HG02610 (cell line): ENCODE measurements at regions not wholly inside any gene's neighbourhood (a gene's known extent, or its start where the extent isn't known, plus 50 kb on each side); places are given as distances from the start of the nearest gene placed in this dataset.

ENCODE experiments used
- ATAC-seq: cut with Tn5 transposase; IDR thresholded peaks from one replicate; pipeline ENCODE4 v1.9.1; 2021; ENCODE audit warnings: mild to moderate bottlenecking, moderate library complexity; ENCODE audit not compliant: unreplicated experiment

DNA sequence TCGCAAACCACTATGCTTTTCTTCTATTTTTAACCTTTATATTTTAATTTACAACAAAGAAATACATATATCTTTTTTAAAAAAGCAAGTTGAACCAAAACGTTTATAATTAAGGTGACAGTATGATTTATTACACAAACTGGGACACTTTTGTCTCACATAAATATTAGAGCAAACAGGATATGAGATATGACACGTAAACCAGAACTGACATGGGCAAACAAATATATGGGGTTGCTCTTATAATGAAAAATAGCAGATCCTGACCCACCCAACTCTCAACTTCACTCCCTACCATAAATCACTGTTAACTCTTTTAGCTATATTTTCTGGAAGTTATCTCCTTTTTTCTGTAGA lies 177.0 kb upstream of the EDNRA start:
- ATAC-seq = no peak

DNA sequence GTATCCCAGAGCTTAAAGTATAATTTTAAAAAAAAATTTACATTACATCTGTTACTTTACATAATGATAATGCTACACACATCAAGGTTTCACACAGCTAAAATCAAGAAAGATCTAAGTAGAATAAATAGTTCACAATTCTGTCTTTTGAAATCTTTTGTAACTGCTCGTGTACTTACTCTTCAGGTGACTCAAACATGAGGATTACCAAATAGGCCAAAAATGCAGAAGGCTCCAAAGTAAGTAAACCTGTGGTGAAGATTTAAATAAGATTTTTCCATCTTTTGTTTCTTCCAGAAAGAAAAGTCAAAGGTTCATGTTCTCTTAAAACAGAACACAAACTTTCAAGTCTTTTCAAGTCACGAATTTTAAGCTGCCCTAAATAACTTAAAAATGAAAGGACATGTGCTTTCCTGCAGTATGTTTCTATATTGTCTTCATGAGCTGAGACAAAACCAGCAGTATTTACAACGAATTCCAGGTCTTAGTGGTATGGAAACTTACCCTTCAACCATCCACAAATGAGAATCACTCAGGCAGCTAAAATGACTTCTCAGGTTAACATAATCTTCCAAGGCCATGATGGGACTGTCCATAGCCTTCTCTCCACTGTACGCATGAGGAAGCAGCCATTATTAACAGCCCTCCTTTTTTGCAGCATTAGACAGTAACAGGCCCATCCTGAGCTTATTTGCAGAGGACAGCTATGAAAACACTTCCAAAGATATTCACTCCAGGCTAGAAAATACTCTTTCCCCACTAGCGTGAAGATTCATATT lies 172.8 kb upstream of the EDNRA start:
- no peak for ATAC-seq

DNA sequence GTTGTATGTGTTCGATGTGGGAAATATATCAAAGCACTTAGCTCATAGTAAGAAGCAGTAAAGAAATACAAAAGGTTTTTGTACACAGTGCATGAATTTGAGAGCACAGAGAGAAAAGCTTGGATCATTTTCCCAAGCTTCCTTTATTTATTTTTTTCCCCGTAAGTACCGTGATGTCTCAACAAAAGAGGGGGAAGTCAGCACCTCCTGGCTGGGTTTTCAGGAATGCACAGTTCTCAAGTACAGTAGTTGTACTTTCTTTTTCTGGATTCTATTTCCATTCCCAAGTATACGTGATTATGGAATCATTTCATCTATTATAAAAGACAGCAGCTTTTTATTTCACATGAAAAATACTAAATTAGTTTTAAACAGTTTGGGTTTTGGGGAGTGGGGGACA lies 171.5 kb upstream of the EDNRA start:
- ATAC-seq = no peak

DNA sequence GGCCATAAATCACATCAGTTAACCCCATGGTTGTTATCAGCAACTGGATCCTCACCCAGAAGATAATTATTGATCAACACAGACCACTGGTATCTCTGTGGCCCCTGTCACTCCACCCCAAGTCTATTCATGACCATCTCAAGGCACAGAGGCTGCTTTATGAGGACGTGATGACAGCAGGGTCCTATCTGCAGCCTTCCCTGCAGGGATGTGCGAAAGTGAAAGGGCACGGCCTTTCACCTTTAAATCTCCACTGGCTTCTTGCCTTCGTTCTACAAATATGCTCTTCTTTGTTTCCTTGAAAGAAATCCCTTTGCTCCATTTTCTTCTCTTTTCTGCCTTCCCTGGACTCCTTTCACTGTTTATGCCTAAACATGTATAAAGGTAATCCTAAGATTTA lies 170.6 kb upstream of the EDNRA start:
- no peak for ATAC-seq

DNA sequence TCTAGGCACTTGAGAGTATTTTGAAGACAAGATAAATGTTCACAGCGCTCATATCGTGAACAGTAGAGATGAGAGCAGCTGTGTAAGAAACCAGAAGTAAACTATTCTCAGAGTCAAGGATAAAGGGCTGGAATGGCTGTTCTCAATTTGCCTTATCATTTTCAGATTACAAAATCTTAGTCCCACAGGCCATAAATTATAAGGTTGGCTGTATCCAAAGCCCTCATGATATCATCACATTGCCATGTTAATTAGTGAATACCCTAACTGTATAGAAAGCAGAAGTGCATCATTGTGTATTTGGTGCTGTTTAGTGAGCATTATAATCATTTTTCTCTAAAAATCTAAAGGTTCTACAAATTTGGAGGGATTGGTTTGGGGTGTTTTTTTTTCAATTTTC lies 168.9 kb upstream of the EDNRA start:
- ATAC-seq = no peak

DNA sequence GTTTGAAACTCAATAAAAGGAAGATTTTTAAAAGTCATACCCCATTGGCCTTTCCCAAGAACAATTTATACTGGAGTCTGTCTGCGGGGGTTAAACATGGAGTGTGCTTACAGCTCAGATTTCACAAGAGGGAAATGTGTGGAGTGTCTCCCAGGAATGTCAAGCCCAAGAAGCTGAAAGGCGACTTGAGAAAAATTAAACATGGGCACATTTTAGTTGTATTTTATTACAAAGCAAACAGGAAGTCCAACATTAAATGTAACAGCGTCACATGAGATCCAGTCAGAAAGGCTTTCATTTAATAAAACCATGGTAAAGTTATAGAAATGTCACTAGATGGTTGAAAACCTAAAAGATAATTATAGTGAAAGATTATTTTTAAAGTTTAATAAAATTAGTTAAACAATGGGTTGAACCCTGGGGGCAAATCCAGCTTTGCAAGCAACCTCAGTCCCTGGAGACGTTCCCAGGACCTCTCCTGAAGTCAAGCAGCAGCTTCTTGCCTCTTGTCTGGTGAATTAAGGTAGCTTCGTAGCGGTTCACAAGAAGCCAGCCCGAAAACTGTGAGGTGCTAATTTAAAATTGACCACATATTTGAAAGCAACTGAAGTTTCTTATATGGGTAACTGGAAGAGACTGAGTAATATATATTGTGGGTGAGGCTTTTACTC lies 168.4 kb upstream of the EDNRA start:
- no peak for ATAC-seq

DNA sequence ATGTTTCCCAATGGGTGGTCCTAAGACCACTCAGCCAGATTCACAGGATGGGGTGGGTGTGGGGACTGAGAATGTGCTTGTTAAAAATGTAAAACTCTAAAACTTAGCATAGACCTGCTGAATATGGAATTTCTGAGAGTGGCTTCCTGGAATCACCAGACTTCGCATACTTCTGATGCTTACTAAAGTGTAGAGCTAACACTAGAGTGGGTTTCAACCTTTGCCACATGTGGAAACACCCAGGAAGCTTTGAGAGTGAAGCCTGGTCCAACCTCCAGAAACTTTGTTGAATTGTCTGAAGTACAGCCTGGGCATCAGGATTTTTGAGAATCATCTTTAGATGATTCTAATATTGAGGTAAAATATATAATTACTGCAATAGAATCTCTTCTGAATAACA lies 167.8 kb upstream of the EDNRA start:
- no peak for ATAC-seq

DNA sequence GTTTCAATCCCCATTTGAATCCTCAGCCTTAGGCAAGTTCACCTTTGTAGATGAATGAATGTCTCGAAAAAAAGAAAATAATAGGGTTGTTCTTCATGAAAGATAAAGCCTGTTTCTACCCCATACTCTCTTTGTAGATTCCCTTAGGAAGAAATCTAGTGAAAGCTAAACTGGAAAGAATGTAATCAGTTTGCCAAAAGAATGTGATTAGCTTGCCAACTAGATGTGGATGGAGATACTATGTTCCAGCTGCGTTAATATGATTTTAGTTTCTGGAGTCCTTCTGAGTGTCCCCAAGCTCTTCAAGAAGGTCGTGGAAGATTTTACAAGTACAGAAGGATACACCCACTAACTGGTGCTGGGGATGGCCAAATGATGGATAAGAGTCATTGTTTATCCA lies 162.3 kb upstream of the EDNRA start:
- no peak for ATAC-seq

DNA sequence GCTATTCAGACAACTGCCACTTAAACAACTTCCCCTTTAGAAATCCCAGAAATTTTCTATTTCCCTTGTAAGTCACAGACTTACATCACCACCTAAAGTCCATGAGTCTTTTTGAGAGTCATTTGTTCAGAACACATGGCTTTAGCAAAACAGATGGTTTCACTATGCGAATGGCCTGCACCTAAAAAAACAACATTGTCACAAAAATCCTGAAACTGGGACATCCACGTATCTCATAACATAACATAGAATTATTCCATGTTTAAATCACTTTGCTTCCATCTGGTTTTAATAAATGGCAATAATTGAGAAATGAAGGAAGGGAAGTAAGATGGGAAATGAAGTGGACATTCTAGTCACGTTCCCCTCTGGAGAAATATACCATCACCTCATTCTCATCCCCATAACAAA lies 155.3 kb upstream of the EDNRA start:
- no peak for ATAC-seq

DNA sequence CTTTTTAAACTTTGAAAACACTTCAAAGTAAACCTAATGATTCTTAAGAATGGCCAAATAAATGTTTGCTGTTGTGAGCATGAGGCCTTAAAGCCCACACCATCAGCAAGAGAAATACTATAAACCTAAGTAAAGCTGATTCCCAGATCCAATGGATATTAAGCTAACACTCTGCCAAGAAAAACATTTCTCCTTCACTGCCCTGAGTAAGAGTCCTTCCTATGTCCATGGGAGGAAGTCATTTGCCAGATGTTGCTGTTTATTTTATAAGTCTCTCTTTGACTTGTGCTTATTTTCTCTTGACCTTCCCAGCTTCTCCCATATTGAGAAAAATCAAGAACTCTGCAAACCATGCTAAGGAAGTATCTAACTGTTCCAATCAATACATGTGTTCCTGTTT lies 154.3 kb upstream of the EDNRA start:
- no peak for ATAC-seq

DNA sequence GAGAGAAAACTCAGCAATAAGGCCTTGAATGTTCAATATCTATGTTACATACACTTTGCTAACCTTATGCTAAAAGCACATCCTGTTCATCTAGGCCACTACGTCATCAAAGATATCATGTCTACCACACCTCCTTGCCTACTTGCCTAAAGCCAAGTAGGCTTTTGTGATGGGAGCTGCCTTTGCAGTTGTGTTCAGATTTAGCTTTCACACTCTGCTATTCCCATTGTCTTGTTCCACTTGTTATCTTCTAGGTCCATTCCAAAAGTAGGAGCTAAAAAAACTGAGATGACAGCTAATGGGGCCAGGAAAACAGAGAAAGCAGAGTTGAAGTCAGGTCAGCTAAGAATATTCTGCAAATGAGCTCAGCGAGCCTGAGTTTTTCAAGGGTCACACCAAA lies 153.6 kb upstream of the EDNRA start:
- ATAC-seq = no peak

DNA sequence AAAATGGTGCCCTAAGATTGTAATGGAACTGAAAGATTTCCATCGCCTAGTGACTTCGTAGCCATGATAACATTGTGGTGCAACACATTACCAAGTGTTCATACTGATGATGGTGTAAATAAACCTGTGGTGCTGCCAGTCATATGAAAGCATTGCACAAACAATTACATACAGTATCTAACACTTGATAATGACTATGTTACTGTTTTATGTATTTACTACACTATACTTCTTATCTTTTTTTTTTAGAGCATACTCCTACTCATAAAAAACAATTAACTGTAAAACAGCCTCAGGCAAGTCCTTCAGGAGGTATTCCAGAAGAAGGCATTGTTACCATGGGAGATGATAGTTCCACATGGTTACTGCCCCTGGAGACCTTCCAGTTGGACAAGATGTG lies 152.7 kb upstream of the EDNRA start:
- ATAC-seq = no peak

DNA sequence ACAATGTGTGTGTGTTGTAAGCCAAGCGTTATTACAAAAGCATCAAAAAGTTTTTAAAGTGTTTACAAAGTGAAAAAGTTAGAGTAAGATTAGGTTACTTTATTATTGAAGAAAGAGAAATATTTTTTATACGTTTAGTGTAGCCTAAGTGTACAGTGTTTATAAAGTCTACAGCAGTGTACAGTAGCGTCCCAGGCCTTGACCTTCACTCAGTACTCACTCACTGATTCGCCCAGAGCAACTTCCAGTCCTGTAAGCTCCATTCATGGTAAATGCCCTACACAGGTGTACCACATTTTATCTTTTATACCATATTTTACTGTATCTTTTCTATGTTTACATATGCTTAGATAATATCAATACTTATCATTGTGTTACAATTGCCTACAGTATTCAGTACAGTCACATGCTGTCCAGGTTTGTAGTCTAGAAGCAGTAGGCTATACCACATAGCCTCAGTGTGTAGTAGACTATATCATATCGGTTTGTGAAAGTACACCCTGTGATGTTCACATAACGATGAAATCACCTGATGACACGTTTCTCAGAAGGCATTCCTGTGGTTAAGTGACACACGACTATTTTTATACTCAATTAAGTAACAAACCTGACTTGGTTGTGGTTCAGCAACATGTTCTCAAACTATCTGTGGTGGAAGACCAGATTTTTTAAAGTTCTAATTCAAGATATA lies 152.0 kb upstream of the EDNRA start:
- no peak for ATAC-seq

DNA sequence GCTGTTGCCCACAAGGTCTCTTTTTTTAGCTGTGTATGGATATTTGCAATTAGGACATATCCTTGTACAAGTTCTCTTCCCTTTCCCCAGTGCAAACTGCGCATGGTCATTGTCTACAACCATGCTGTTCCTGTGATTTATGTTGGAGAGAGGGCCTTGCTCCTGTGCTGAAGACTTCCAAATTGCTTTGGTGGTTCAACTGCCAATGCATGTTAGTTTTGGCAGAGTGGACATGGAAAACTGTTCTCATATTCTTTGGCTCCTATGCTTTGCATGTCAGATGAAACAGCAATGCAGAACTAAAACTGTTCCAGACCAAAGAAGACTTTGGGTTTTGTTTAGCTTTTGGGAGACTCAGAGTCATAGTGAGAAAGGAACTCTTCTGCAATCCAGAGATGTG lies 148.8 kb upstream of the EDNRA start:
- no peak for ATAC-seq

DNA sequence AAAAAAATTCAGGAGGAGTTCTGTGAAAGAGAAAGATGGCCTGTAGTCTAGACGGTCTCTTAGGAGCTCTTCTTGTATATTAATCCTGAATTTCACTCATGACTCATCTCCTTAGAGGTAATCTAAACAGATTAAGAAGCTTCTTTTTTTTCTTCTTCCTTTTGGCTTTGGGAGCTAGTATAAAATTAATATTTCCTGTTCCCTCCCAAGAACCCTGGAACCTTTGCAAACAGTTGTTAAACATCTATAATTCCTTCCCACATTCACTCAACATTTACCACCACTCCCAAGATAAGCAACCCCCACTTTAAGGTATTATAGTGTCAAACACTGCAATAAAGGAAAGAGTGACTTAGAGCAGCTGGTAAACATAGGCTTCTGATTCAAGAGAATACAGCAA lies 146.4 kb upstream of the EDNRA start:
- no peak for ATAC-seq

DNA sequence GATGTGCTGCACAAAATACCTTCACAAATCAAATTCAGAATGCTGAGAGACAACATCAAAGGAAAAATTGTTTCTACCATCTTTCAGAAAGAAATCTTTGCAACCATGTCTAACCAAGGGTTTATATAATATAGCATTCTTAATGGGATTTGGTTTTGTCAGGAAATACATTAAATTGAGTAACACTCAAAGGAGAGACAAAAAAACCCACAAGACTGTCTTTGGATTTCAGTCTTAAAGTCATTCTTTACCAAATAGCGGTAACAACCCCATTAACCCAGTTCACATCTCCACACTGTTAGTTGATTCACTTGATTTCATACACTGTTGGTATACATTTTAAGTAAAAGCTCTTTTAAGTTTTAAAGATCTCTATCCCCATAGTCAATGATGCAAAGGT lies 145.7 kb upstream of the EDNRA start:
- no peak for ATAC-seq

DNA sequence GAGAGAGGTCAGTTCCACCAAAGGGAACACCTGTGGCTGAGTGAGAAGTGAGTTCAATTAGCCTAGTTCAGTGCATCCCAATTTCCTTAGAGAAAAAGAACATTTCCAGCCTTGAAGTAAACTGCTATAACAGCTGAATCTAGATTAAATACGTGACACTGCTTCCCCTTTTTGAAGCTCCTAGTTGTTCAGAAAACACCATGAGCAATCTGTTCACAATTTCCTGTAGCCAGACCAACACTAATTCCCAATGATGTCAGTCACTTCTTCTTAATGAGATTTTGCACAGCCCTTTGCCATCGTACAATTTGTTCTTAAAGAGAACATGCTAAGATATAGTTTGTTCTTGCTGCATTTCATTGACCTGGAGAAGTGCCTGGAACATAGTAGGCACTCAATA lies 144.6 kb upstream of the EDNRA start:
- no peak for ATAC-seq

DNA sequence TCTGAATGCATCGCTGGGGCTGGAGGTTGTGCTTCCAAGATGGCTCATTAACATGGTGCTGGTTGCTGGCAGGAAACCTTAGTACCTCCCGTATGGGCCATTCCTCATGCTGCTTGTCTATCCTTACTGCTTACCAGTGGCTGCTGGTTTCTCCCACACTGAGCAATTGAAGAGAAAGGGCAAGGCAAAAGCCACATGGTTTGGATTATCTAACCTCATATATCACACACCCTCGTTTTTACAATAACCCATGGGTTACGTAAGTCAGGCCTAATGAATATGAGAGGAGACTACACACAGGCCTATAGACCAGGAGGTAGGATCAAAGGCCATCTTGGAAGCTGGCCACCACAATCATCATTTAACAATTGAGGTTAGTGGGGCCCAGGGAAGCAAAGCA lies 141.8 kb upstream of the EDNRA start:
- no peak for ATAC-seq

DNA sequence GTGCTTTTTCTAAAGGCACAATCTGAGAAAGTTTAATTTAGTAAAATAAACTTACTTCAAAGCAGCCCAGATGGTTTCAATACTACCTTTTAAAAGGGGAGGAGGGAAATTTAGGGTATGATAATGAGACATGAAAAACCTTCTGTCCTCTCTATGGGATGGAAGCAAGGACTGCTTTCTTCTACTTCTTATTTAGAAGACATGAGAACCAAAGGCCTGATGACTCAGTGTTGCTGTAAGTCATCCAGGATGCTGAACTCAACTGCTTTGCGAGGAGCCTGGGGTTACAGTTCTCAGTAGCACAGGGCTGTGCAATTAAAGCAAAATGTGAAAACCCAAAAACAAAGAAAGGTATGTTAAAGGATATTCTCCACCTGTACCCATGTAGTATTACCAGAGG lies 140.8 kb upstream of the EDNRA start:
- ATAC-seq = peak; percentile 17

DNA sequence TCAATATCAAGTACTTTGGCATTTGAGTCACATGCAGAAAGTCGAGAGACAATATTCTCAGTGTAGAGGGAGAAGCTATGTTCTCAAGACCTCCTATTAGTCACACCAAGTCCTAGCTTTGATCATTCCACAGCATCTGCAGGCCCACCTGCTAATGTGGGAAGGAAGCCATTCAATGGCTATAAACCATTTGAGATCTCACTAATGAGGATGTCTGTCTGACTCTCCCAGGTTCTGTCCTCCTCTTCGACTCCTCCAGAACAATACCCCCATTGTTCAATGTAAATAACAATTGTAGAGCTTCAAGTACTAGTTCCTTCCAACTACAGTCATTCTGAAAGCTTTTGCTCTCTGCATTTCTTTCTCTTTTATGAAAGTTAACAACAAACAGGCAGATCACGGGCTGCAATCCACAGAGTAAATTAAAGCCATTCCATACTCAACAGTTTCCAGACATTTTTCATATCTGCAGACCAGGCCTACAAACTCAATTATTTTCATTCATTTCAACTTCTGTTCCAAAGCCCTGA lies 140.2 kb upstream of the EDNRA start:
- ATAC-seq = peak; percentile 42

DNA sequence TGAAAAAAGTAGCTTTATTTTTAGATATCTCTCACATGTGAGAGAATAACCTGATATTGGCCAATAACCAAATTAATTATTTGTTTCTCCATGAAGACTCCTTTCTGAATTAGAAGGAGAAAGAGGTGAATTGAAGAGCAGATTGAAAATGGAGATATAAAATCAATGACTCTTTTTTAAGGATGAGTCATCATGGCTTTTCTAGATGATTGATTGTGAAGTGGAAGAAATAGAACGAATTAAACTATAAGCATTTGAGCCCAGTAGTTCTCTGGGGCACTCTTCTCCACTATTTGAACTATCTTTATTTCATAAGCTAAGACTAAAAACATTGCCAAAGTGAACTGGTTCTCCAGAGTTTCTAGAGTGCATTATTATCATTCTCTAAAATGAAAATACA lies 137.2 kb upstream of the EDNRA start:
- ATAC-seq = no peak

DNA sequence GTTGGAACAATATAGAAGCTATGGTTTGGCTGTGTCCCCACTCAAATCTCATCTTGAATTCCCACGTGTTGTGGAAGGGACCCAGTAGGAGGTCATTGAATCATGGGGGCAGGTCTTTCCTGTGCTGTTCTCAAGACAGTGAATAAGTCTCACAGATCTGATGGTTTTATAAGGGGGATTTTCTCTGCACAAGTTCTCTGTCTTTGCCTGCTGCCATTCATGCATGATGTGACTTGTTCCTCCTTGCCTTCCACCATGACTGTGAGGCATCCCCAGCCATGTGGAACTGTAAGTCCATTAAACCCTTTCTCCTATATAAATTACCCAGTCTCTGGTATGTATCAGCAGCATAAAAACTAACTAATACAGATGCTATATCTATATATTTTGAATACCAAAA lies 135.2 kb upstream of the EDNRA start:
- ATAC-seq = no peak
